GM12873 (cell line): ENCODE measurements at regions not wholly inside any gene's neighbourhood (a gene's known extent, or its start where the extent isn't known, plus 50 kb on each side); places are given as distances from the start of the nearest gene placed in this dataset.

Source experiments
- TF ChIP-seq, protein P1 (sequence below): IDR thresholded peaks from 2 replicates; pipeline ENCODE4 v1.5.1; 2012; ENCODE audit warnings: low read depth, mild to moderate bottlenecking, moderate library complexity, low read length, control low read depth; ENCODE audit not compliant: insufficient read depth; ENCODE audit errors: missing control alignments

DNA sequence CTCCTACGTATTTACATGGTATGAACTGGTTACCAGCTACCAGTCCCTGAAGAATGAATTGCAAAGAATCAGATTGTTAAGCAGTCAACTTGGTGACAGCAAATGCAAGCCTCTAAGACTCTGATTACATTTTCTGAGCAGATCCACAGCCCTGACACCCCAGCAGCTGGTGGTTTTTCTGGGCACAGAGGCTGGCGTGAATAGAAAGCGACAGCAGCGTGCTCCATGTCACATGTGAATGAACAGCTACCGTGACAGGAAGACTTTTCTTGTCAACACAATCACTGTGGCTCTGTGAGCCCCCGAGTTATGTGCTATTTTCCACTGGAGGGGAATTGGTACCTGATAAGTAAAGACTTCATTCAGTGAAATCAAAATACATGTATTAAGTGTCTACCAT is 93.2 kb upstream of the CBLN2 start:
- TF ChIP-seq, protein P1, sequence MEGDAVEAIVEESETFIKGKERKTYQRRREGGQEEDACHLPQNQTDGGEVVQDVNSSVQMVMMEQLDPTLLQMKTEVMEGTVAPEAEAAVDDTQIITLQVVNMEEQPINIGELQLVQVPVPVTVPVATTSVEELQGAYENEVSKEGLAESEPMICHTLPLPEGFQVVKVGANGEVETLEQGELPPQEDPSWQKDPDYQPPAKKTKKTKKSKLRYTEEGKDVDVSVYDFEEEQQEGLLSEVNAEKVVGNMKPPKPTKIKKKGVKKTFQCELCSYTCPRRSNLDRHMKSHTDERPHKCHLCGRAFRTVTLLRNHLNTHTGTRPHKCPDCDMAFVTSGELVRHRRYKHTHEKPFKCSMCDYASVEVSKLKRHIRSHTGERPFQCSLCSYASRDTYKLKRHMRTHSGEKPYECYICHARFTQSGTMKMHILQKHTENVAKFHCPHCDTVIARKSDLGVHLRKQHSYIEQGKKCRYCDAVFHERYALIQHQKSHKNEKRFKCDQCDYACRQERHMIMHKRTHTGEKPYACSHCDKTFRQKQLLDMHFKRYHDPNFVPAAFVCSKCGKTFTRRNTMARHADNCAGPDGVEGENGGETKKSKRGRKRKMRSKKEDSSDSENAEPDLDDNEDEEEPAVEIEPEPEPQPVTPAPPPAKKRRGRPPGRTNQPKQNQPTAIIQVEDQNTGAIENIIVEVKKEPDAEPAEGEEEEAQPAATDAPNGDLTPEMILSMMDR, result no peak

DNA sequence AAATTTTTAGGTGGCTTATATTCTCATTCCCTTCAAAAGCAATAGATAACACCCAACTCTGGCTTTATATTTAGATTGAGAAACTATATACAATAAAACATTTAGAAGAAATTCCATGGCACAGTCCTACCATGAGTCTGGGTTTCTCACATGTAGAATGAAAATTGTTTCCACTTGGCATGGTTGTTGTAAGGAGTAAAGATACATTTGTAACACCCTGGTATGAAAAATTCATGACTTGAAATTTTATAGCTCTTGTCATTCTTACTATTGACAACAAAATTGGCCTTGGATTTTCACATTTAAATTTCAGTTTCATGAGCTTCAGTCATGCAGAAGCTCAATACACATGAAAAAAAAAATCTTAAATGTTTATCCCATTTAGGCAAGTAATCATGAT is 92.5 kb upstream of the CBLN2 start:
- TF ChIP-seq, protein P1, result no peak

DNA sequence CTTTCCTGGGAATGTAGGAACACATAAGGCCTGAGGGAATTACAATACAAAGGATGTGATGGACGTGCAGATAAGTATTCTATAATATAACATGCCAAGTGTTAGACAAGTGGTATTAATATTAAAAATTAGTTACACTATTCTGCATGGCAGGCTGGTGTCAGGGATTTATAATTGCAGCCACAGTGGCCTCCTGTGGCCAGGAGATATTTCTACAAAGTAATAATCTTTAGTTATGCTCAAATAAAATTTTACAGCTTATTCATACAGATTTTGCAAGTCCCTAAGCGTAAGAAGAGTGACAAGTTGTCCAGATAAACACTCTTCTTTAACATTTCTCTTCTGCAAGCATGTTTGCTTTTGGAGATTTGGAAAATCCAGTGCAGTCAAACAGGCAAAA is 90.4 kb upstream of the CBLN2 start:
- TF ChIP-seq, protein P1, result no peak

DNA sequence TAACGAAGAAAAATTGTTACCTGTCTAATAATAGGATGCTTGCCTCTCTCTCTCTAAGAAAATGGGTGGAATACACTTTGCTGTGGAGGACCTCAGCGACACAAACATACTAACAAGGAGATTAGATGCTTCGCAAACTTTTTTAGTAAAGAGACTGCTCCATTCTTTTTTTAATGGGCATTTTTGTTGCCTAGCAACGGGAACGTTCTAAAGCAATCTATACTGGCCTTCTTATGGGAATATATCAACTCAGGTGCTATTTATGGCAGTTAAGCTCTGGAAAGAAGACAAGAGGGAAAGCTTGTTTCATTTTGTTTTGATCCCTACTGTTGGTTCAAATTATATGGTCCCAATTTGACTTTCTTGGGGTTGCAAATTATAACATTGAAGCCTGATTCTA is 86.8 kb upstream of the CBLN2 start:
- TF ChIP-seq, protein P1, result no peak

DNA sequence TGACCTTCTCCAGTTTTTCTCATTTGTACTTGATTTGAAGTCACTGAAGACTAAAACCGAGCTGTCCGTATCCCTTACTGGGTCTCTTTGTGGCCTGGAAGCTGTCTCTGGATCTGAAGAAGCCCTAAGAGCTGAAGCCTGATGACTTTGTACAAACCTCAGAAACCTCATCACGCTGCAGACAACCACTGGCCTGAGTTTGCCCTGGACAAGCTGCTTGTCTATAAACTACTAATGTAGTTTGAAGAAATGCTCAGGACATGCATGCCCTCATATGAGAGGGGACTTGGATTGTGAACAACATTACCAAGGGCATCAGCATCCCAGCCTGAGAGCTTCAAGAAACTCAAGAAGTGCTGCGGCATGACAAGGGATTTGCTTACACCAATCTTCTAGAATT is 79.3 kb upstream of the CBLN2 start:
- TF ChIP-seq, protein P1, result no peak

DNA sequence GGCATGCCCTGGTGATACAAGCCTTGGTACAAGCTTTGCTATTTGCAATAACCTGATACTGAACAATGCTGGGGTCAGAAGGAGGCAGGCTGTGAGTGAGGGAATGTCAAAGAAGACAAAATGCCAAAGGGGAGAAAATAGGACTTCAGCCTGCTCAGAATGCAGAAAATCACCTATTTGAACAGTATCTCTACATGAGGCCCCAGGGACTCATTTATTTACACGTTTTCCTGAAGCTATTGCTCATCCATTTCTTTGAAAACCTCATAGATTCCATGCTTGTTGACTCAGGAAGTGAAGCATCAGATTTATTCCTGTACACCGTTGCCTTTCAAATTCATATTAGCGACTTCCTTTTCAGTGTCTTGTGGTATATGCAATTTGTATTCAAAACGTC is 69.4 kb upstream of the CBLN2 start:
- TF ChIP-seq, protein P1, result no peak

DNA sequence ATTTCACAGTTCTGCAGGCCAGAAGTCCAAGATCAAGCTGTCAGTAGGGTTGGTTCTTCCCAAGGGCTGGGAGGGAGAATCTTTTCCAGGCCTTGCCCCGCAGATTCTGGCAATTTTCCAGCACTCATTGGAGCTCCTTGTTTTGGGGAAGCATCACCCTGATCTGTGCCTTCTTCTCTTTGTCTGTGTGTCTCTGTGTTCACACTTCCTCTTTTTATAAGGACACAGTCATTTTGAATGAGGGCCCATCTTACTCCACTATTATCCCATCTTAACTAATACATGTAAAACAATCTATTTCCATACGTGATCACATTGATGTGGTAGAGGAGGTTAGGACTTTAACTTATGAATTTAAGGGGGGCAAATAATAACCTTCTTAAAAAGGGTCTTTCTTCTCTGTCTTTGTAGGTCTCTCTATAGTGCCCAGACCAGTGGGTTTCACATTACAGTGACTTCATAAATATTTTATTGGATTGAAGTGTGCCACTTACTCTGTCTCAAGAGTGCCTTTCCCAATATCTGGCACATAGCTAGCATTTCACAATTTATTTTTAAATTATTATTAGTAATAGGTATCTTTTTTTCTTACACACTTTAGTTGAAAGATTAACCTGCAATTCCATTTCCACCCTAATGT is 68.9 kb upstream of the CBLN2 start:
- TF ChIP-seq, protein P1, result no peak
